ENCODE measurements at regions not wholly inside any gene's neighbourhood (a gene's known extent, or its start where the extent isn't known, plus 50 kb on each side); places are given as distances from the start of the nearest gene placed in this dataset.
"Not testable (repeated sequence)": the region's sequence is repeated elsewhere in the genome, so short reads cannot be mapped to it uniquely, and the experiment has no call there.

GRCh38 chr16:85205257-85205656 lies 93.0 kb upstream of the CIBAR2 start:
- not testable (repeated sequence) for DNase-seq

GRCh38 chr16:85205747-85206471 lies 93.6 kb upstream of the CIBAR2 start:
- no peak for DNase-seq

GRCh38 chr16:85206472-85207356 lies 94.4 kb upstream of the CIBAR2 start:
- no peak for DNase-seq

GRCh38 chr16:85207357-85207921 lies 95.2 kb upstream of the CIBAR2 start:
- DNase-seq, result no peak

- DNase-seq, result no peak
Measured at GRCh38 chr16:85208181-85208580, 95.9 kb upstream of the CIBAR2 start.

GRCh38 chr16:85208643-85209520 lies 96.6 kb upstream of the CIBAR2 start:
- DNase-seq, result no peak

- DNase-seq, result no peak
Measured at GRCh38 chr16:85209526-85210121, 97.4 kb upstream of the CIBAR2 start.

GRCh38 chr16:85210423-85211169 lies 98.3 kb upstream of the CIBAR2 start:
- no peak for DNase-seq

GRCh38 chr16:85211271-85211801 lies 99.1 kb upstream of the CIBAR2 start:
- no peak for DNase-seq

- DNase-seq, result no peak
Measured at GRCh38 chr16:85213926-85214675, 101.8 kb upstream of the CIBAR2 start.

- no peak for DNase-seq
Measured at GRCh38 chr16:85215478-85216118, 103.3 kb upstream of the CIBAR2 start.

- DNase-seq, result no peak
Measured at GRCh38 chr16:85216522-85217375, 104.5 kb upstream of the CIBAR2 start.

GRCh38 chr16:85220125-85220839 lies 108.0 kb upstream of the CIBAR2 start:
- no peak for DNase-seq

GRCh38 chr16:85220964-85221731 lies 108.9 kb upstream of the CIBAR2 start:
- no peak for DNase-seq

- no peak for DNase-seq
Measured at GRCh38 chr16:85221771-85222154, 109.5 kb upstream of the CIBAR2 start.

GRCh38 chr16:85222155-85222863 lies 110.0 kb upstream of the CIBAR2 start:
- DNase-seq, result no peak

- DNase-seq, result no peak
Measured at GRCh38 chr16:85225257-85225656, 113.0 kb upstream of the CIBAR2 start.

Measured in CD4-positive, alpha-beta T cell treated with Interleukin-12 subunit alpha and Interleukin-12 subunit beta, for 1 hour (primary cell).